GM21825 (cell line): ENCODE measurements at regions not wholly inside any gene's neighbourhood (a gene's known extent, or its start where the extent isn't known, plus 50 kb on each side); places are given as distances from the start of the nearest gene placed in this dataset.

Source experiments
- ATAC-seq: cut with Tn5 transposase; IDR thresholded peaks from one replicate; pipeline ENCODE4 v1.9.1; 2021; ENCODE audit warnings: mild to moderate bottlenecking, moderate library complexity; ENCODE audit not compliant: unreplicated experiment

- no peak for ATAC-seq
Observed at GRCh38 chr6:164502833-164503232, 806.6 kb downstream of the C6orf118 start.

- no peak for ATAC-seq
Observed at GRCh38 chr6:164495882-164496495, 813.4 kb downstream of the C6orf118 start.

DNA sequence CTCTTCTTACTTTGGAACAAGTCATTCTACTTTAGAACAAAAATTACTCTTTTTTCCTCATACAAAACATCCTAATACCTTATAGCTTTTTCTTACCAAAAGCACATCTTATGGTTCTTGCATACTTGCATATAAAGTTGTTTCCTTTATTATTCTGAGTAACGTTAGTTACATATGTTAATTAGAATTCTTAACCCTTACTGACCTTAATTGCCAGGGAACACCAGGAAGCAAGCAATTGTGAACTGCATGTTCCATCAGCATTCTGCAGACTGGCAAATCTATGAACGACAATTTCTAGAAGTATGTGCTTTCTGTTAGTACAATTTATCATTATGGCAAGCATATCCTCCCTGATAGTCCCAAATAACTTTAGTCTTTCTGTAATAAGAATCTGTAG is 831.0 kb downstream of the C6orf118 start:
- no peak for ATAC-seq

DNA sequence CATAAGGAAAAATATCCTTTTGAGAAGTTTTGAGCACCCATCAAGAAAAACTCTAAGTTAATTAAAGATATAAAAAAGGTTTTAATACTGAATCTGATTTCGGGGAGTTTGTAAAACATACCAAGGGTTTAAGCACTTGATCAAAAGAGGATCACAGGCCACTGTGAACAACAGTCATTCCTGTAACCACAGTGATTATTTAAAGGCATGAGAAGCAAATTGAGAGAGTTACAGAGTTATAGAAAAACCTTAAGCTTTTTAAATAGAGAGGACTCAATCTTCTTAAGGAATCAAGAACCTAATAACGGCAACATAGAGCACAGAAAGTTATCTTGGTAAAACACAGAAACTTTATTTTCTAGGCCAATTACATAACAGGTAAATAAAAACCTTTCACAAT is 831.6 kb downstream of the C6orf118 start:
- ATAC-seq: no peak

- ATAC-seq: no peak
Observed at GRCh38 chr6:164477101-164477500, 832.3 kb downstream of the C6orf118 start.

GRCh38 chr6:164469276-164469949 is 840.0 kb downstream of the C6orf118 start:
- no peak for ATAC-seq

DNA sequence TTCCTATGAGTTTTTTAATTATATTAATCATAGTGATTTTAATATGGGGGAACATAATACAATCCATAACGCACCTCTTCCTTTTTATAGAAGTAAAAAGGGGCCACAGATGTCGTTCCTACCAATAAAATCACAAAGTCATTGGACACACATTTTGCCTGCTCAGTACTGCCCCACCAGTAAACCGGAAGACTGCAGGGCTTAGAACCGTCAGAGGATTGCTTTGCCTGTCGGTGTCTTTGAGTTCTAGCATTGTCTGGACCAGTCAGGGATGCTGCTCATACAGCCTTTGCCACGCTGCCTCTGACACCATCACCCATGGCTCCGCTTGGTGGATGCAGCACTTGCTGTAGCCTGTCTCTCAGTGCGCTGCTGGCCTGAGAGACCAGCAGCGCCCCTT is 853.6 kb downstream of the C6orf118 start:
- no peak for ATAC-seq

- no peak for ATAC-seq
Observed at GRCh38 chr6:164453835-164454234, 855.6 kb downstream of the C6orf118 start.

DNA sequence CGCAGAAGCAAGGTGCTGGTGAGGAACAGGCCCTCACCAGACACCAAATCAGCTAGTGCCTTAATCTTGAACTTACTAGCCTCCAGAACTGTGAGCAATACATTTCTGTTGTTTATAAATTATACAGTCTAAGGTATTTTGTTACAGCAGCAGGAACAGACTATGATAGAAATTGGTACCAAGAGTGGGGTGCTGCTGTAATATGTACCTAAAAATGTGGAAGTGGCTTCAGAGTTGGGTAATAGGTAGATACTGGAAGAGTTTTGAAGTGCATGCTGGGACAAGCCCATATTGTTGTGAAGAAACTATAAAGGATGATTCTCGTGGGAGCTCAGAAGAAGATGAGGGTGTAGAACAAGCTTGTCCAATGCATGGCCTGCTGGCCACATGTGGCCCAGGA is 866.8 kb downstream of the C6orf118 start:
- no peak for ATAC-seq

DNA sequence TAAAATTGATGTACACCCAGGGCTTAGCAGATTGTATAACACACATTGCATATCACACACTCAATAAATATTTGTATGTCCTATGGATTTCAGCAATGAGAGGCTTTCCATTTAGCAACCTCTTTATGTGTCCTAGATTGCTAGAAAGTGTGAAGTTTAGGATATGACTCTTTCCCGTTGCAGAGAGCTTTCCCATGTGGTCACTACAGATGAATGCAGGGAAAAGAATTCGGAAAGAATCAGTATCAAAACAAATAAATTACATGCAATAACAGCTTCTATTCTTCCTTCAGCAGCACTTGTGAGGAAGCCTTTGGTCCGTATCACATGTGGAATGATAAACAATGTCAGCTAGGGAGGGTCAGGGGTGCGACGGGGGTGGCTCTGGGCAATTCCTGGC is 870.1 kb downstream of the C6orf118 start:
- ATAC-seq: no peak

DNA sequence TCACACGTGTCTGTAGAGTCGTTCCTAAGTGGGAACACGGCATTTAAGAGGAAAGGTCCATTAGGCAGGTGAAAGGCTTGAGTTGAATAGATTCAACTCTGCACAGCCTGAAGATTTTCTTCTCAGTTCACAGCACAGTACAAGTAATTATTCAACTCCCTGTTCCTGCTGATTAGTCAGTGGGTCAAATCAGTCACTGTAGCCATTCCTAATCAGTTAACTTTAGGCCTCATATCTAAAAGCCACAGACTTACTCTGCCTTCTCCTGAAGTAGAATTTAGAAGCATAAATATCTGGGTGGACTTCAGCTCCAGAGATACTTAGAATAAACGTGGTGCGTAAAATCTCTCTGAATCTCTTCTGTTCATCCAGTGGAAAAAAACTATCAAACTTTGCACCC is 872.4 kb downstream of the C6orf118 start:
- ATAC-seq: no peak

GRCh38 chr6:164427728-164428402 is 881.5 kb downstream of the C6orf118 start:
- no peak for ATAC-seq

GRCh38 chr6:164424489-164424888 is 884.9 kb downstream of the C6orf118 start:
- no peak for ATAC-seq

GRCh38 chr6:164419099-164419498 is 890.3 kb downstream of the C6orf118 start:
- ATAC-seq: no peak

- ATAC-seq: no peak
Observed at GRCh38 chr6:164418262-164418588, 891.2 kb downstream of the C6orf118 start.

- ATAC-seq: no peak
Observed at GRCh38 chr6:164417537-164418261, 891.7 kb downstream of the C6orf118 start.

- no peak for ATAC-seq
Observed at GRCh38 chr6:164415832-164416563, 893.4 kb downstream of the C6orf118 start.

GRCh38 chr6:164414695-164415094 is 894.7 kb downstream of the C6orf118 start:
- no peak for ATAC-seq

- ATAC-seq: no peak
Observed at GRCh38 chr6:164412566-164412965, 896.8 kb downstream of the C6orf118 start.

DNA sequence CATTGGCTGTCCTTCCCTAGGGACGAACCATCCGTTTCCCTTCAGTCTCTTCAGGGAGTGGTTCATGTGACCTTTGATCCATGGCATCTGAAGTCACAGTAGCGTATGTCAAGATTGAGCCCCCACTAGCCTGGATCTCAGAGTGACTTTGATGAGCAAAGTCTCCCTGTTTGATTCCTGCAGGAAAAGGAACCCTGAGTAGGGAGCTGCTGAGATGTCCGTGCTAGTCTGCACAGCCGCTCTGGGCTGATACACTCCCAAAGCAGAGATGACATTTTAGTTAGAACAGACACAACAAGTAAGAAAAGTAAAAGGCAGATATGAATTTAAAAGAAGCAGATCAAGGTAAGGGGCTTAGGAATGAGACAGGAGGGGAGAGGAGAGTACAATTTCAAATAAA is 899.4 kb downstream of the C6orf118 start:
- no peak for ATAC-seq
